ENCODE measurements at regions not wholly inside any gene's neighbourhood (a gene's known extent, or its start where the extent isn't known, plus 50 kb on each side); places are given as distances from the start of the nearest gene placed in this dataset.

GRCh38 chr2:40544072-40544471 is 92.2 kb upstream of the SLC8A1 start:
- no peak for TF ChIP-seq CTCF (conservative IDR thresholded peaks at IDR 0.05; ENCODE audit: low read depth, low read length)
- no peak for TF ChIP-seq EZH2 (IDR thresholded peaks at IDR 0.05; ENCODE audit: borderline replicate concordance, low read depth, low read length, poor library complexity, severe bottlenecking)

All from A673 (cell line).